HG03354 (cell line): ENCODE measurements at regions not wholly inside any gene's neighbourhood (a gene's known extent, or its start where the extent isn't known, plus 50 kb on each side); places are given as distances from the start of the nearest gene placed in this dataset.

Source experiments
- ATAC-seq: cut with Tn5 transposase; IDR thresholded peaks from one replicate; pipeline ENCODE4 v1.9.1; 2021; ENCODE audit warnings: mild to moderate bottlenecking; ENCODE audit not compliant: unreplicated experiment, poor library complexity, severe bottlenecking

GRCh38 chr6:104170401-104170800, 689.3 kb downstream of the HACE1 start:
- ATAC-seq = no peak

- no peak for ATAC-seq
Measured at GRCh38 chr6:104166055-104166668, 693.6 kb downstream of the HACE1 start.

- no peak for ATAC-seq
Measured at GRCh38 chr6:104162036-104162669, 697.6 kb downstream of the HACE1 start.

- no peak for ATAC-seq
Measured at GRCh38 chr6:104159045-104159618, 700.6 kb downstream of the HACE1 start.

- ATAC-seq = no peak
Measured at GRCh38 chr6:104143757-104144156, 716.0 kb downstream of the HACE1 start.

- no peak for ATAC-seq
Measured at GRCh38 chr6:104134876-104135275, 724.8 kb downstream of the HACE1 start.

GRCh38 chr6:104130343-104130742, 729.4 kb downstream of the HACE1 start:
- ATAC-seq = no peak

GRCh38 chr6:104126315-104127005, 733.3 kb downstream of the HACE1 start:
- ATAC-seq = no peak

GRCh38 chr6:104123227-104123626, 736.5 kb downstream of the HACE1 start:
- ATAC-seq = no peak

- no peak for ATAC-seq
Measured at GRCh38 chr6:104118274-104118673, 741.4 kb downstream of the HACE1 start.

- no peak for ATAC-seq
Measured at GRCh38 chr6:104109806-104110205, 749.9 kb downstream of the HACE1 start.

GRCh38 chr6:104108634-104109033, 751.1 kb downstream of the HACE1 start:
- no peak for ATAC-seq

GRCh38 chr6:104095661-104096416, 763.9 kb downstream of the HACE1 start:
- ATAC-seq = no peak

GRCh38 chr6:104087765-104088164, 772.0 kb downstream of the HACE1 start:
- ATAC-seq = peak; percentile 74

- no peak for ATAC-seq
Measured at GRCh38 chr6:104068281-104068680, 791.4 kb downstream of the HACE1 start.

- no peak for ATAC-seq
Measured at GRCh38 chr6:104064876-104065275, 794.8 kb downstream of the HACE1 start.

GRCh38 chr6:104050455-104050854, 809.3 kb downstream of the HACE1 start:
- ATAC-seq = no peak

- no peak for ATAC-seq
Measured at GRCh38 chr6:104046426-104046825, 813.3 kb downstream of the HACE1 start.

GRCh38 chr6:104031346-104031745, 828.4 kb downstream of the HACE1 start:
- no peak for ATAC-seq

GRCh38 chr6:104022126-104022525, 837.6 kb downstream of the HACE1 start:
- ATAC-seq = no peak
